Left kidney (tissue), 1 donor: ENCODE measurements at regions not wholly inside any gene's neighbourhood (a gene's known extent, or its start where the extent isn't known, plus 50 kb on each side); places are given as distances from the start of the nearest gene placed in this dataset.
"Not testable (repeated sequence)": the region's sequence is repeated elsewhere in the genome, so short reads cannot be mapped to it uniquely, and the experiment has no call there.

Experiments used
- DNase-seq: peaks from one replicate; pipeline ENCODE4 v3.0.0-alpha.2; 2013

GRCh38 chr5:130955041-130955440 is 210.0 kb downstream of the HINT1 start:
- DNase-seq, result no peak

DNA sequence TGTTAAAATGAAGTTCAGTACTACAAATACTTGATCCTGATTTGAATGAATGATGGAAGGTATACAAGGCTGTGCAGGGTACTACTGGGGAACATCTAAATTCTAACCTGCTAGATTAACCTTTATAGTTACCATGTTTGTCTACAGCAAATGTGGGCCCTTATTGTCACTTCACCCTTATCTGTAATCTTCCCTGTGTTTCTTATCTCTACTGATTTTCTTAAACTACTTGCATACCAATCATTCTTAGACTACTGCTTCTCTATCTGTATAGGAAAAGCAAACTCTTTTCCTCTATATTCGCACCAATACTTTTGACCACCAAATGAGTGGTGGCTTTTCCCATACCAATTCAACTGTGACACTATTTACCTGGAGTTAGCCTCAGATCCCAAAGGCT is 210.7 kb downstream of the HINT1 start:
- no peak for DNase-seq

DNA sequence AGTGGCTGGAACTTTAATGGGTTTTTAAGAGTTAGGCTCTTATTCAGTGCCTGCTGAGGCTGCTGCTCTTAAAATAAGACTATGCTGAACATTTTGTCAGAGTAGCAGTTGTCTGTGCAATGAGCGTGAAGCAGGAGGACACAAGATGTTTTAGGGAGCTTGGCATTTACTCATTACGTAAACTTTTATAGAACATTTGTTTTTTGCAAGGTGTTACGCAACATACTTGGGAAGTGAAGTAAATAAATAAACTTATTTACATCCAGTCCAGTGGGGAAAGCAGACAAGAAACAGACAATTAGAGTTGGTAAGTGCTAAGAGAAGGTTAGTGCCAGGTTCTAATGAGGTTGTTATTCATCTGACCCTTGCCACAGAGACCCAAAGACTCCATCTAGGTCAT is 226.0 kb downstream of the HINT1 start:
- DNase-seq, result no peak

- DNase-seq, result no peak
Observed at GRCh38 chr5:130937046-130937445, 228.0 kb downstream of the HINT1 start.

GRCh38 chr5:130923543-130924124 is 241.4 kb downstream of the HINT1 start:
- no peak for DNase-seq

GRCh38 chr5:130912088-130912487 is 253.0 kb downstream of the HINT1 start:
- DNase-seq, result no peak

GRCh38 chr5:130908186-130908585 is 256.9 kb downstream of the HINT1 start:
- no peak for DNase-seq

DNA sequence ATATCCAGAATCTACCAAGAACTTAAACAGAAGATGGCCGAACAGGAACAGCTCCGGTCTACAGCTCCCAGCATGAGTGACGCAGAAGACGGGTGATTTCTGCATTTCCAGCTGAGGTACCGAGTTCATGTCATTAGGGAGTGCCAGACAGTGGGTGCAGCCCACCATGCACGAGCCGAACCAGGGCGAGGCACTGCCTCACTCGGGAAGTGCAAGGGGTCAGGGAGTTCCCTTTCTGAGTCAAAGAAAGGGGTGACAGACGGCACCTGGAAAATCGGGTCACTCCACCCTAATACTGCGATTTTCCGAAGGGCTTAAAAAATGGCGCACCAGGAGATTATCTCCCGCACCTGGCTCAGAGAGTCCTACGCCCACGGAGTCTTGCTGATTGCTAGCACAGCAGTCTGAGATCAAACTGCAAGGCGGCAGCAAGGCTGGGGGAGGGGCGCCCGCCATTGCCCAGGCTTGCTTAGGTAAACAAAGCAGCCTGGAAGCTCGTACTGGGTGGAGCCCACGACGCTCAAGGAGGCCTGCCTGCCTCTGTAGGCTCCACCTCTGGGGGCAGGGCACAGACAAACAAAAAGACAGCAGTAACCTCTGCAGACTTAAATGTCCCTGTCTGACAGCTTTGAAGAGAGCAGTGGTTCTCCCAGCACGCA is 267.4 kb downstream of the HINT1 start:
- not testable (repeated sequence) for DNase-seq

GRCh38 chr5:130897181-130897536 is 267.9 kb downstream of the HINT1 start:
- not testable (repeated sequence) for DNase-seq

- DNase-seq, result no peak
Observed at GRCh38 chr5:130896636-130897035, 268.4 kb downstream of the HINT1 start.

DNA sequence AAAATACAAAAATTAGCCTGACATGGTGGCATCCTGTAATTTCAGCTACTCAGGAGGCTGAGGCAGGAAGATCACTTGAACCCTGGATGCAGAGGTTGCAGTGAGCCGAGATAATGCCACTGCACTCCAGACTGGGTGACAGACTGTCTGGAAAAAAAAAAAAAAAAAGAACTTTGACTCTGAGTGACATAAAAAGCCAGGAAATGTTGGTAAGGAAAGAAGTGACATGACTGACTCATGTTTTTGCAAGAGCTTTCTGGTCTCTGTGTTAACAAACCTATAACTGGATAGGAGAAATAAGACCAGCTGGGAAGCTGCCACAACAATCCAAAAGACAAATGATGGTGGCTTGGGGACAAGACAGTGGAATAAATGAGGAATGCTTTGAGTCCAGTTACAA is 272.1 kb downstream of the HINT1 start:
- DNase-seq, result no peak

- DNase-seq, result no peak
Observed at GRCh38 chr5:130890610-130891009, 274.4 kb downstream of the HINT1 start.

- DNase-seq, result no peak
Observed at GRCh38 chr5:130885691-130886090, 279.4 kb downstream of the HINT1 start.

DNA sequence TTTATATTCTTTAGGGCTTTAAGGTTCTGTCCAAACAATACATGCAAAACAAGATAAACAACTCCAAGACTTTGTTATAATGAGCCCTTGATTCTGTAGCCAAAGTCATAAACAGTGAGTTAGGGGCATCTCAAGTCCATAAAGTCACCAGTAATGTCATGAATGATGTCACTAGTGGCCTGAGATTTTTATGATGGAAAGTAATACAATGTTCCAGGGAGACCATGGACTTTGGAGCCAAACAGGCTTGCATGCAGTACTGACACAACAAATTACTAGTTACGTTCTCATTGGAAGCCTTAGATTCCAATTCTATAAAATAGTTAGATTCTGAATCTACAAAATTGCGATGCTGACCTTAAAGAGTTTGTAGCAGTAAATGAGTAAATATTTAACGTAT is 280.0 kb downstream of the HINT1 start:
- DNase-seq, result no peak

DNA sequence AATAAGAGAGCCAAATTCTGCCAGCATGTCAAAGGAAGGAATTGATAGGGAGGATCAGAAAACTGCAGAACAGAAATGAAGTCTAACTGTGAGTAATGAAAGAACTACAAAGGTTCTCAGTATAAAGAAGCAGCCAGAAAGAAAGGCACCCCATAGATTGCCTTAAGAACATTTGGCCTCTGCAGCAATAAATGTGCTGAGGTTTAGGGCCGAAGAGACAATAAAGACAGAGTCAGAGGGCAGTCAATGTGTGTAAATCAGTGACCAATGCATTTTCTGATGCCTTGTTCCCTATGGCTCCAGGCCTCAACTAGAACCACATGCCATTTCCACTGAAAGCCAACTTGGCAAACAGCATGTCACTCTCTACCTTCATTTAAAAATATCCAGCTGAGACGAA is 281.0 kb downstream of the HINT1 start:
- DNase-seq, result no peak

- DNase-seq, result no peak
Observed at GRCh38 chr5:130875656-130876055, 289.4 kb downstream of the HINT1 start.

DNA sequence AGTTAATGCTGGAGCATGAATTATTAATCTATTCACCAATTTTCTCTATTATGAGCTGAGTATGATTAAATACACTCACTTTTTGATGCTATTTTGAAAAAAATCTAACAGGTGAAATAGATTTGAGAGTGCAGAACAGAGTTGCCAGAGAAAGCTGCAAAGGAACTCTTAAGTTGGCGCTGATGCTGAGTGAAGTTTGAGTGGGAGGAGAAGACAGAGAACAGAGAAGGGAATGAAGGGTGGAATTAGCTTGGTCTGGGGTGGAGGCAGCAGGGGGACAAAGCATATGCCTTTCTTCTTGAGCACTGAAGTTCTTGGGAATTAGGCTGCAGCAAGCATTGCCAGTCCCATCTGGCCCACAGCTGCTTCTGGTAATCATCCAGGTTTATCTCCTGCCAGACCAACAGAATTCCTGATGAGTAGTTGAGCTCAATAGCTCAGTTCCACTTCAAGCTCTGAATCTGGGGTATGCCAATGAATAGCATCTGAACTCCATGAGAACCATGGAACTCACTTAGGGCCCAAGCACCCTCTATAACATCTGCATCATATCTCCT is 290.1 kb downstream of the HINT1 start:
- DNase-seq, result no peak

DNA sequence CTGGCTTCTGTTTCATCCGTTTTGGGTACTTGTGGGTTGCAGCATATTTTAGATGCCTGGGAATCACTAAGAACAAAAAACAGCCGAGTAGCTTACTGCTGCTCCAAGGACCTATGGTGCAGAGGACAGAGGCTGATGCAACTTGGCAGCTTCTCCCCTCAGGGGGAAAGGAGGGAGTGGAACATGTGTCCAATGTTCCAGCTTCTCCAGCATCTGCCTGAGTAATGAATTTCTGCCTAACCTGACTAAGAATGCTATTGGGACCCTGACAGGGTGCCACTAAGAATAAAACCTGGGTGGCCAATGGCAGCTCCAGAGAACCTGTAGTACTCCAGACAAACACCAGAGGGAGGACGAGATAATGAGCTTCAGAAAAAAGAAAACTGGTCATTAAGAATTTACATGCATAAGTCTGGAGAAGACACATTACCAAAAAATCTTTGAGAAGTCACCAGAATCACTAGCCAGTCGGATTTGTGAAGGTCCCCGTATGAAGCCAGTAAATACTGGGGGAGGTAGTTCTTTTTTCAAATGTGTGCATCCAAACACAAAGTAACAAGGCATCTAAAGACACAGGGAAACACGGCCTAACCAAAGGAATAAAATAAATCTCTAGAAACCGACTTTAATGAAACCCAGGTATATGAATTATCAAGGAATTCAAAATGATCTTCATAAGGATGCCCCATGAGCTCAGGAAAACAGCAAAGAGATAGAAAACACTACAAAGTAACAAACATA is 293.5 kb downstream of the HINT1 start:
- DNase-seq, result no peak

GRCh38 chr5:130870691-130871090 is 294.4 kb downstream of the HINT1 start:
- DNase-seq, result no peak

DNA sequence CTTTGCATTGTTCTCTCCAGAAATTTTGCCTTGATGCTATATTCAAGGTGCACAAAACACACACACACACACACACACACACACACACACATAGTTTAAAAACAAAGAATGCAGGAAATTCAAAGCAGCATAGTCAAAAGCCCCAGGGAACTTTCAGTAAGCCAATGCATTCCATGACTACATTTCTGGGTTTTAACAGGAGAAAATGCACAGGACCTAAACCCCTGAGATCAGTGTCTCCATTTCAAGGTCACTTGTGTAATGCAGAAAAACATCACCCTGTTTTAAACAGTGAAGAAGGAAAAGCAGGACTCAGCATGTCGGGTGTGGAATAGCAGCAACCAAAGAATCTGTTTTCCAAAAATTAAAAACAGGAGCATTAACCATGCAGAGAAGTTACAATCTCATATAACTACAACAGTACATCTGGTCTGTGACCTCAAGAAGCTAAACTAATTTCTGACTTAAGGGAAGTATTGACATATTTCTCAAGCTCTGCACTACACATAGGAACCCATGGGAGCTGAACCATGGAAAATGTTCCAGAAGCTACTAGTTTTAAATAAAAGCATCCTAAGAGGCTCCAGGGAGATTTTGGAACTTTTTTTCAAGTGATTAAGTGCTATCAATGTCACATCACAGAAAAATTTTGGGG is 296.7 kb downstream of the HINT1 start:
- DNase-seq, result no peak

DNA sequence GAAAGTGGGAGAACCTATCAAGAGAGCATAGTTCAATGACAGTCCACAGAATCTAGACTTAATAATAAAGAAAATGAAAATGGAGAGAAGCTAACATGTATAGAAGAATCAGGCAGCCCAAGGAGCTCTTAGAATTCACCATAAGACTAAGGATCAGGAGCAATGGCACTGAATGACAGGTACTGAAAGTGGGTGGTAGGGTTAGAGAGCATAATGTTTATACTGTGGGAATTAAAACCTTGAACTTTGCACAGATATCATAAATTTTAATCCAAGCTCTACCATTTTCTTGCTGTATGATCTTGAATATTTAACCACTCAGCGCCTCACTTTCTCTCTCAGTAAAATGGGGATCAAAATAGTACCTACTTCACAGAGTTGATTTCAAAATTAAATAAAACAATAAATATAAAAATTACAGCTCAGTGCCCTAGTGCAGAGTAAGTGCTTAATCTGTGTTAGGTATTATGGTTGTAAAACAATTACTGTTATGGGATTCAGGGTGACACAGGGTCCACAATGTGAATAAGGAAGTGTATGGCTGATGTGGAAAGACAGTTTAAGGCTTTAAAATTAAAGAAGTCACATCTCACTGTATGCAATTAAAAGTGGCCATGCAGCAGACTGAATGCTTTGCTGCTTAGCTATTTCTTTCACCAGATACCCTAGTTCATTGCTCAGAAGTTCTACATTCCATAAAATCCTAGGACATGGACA is 319.8 kb downstream of the HINT1 start:
- DNase-seq, result no peak
